Liver (tissue), 3 donors: ENCODE measurements at regions not wholly inside any gene's neighbourhood (a gene's known extent, or its start where the extent isn't known, plus 50 kb on each side); places are given as distances from the start of the nearest gene placed in this dataset.

Experiments
- FOXA1 ChIP-seq: IDR thresholded peaks from 2 replicates; pipeline ENCODE4 v1.6.1; 2016; ENCODE audit warnings: antibody characterized with exemption
- GABPA ChIP-seq, 2 donors: IDR thresholded peaks in 1 of 2; conservative IDR thresholded peaks in 1 of 2; 2 replicates each; pipeline ENCODE4 v1.6.1; 2016; ENCODE audit warnings: antibody characterized with exemption in 2 of 2, mild to moderate bottlenecking in 1 of 2, moderate library complexity in 1 of 2
- NR2F2 ChIP-seq: IDR thresholded peaks from 2 replicates; pipeline ENCODE4 v1.6.1; 2016; ENCODE audit warnings: antibody characterized with exemption
- RAD21 ChIP-seq, 2 donors: IDR thresholded peaks; 2 replicates each; pipeline ENCODE4 v1.6.1; 2016; ENCODE audit warnings: antibody characterized with exemption in 2 of 2, mild to moderate bottlenecking in 2 of 2
- SP1 ChIP-seq: IDR thresholded peaks from 2 replicates; pipeline ENCODE4 v1.6.1; 2018; ENCODE audit warnings: antibody characterized with exemption, mild to moderate bottlenecking
- TAF1 ChIP-seq: conservative IDR thresholded peaks from 2 replicates; pipeline ENCODE4 v1.6.1; 2016; ENCODE audit warnings: antibody characterized with exemption, mild to moderate bottlenecking
- YY1 ChIP-seq: IDR thresholded peaks from 2 replicates; pipeline ENCODE4 v1.6.1; 2016; ENCODE audit warnings: antibody characterized with exemption, mild to moderate bottlenecking
- TF ChIP-seq, protein P1 (sequence below): IDR thresholded peaks from 2 replicates; pipeline ENCODE4 v1.6.1; 2016; ENCODE audit warnings: antibody characterized with exemption, mild to moderate bottlenecking
- TF ChIP-seq, protein P2 (sequence below): fragments of 150-350 bp; IDR thresholded peaks from 2 replicates; pipeline ENCODE4 v1.5.1; 2017; ENCODE audit warnings: improper control_type of control experiment, low read depth, low read length; ENCODE audit not compliant: missing input control
- TF ChIP-seq, protein P3 (sequence below): IDR thresholded peaks from 2 replicates; pipeline ENCODE4 v1.6.1; 2016; ENCODE audit warnings: antibody characterized with exemption
- TF ChIP-seq, protein P4 (sequence below): IDR thresholded peaks from 2 replicates; pipeline ENCODE4 v1.6.1; 2016; ENCODE audit warnings: antibody characterized with exemption
- donor health status: healthy.
- donor health status: healthy.

DNA sequence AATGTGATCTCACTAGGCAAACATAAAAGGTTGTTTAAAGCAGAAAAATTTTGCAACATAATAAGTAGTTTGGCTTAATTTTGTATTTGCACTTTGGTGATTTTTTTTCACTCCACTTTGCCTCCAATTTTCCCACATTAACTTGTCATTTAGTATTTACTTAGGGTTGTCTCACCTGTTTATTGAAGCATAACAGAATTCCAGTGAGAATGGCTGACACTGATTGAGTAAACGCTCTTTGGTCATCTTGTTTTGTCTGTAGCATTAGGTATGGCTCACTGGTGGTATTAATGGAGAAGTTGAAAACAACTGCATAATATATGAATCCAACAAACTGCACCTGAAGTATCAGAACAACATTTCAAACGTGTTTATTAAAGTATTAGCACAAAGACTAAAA is 799.5 kb upstream of the ADGRL3 start:
- TF ChIP-seq, protein P1, sequence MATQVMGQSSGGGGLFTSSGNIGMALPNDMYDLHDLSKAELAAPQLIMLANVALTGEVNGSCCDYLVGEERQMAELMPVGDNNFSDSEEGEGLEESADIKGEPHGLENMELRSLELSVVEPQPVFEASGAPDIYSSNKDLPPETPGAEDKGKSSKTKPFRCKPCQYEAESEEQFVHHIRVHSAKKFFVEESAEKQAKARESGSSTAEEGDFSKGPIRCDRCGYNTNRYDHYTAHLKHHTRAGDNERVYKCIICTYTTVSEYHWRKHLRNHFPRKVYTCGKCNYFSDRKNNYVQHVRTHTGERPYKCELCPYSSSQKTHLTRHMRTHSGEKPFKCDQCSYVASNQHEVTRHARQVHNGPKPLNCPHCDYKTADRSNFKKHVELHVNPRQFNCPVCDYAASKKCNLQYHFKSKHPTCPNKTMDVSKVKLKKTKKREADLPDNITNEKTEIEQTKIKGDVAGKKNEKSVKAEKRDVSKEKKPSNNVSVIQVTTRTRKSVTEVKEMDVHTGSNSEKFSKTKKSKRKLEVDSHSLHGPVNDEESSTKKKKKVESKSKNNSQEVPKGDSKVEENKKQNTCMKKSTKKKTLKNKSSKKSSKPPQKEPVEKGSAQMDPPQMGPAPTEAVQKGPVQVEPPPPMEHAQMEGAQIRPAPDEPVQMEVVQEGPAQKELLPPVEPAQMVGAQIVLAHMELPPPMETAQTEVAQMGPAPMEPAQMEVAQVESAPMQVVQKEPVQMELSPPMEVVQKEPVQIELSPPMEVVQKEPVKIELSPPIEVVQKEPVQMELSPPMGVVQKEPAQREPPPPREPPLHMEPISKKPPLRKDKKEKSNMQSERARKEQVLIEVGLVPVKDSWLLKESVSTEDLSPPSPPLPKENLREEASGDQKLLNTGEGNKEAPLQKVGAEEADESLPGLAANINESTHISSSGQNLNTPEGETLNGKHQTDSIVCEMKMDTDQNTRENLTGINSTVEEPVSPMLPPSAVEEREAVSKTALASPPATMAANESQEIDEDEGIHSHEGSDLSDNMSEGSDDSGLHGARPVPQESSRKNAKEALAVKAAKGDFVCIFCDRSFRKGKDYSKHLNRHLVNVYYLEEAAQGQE = no peak
- TF ChIP-seq, protein P2, sequence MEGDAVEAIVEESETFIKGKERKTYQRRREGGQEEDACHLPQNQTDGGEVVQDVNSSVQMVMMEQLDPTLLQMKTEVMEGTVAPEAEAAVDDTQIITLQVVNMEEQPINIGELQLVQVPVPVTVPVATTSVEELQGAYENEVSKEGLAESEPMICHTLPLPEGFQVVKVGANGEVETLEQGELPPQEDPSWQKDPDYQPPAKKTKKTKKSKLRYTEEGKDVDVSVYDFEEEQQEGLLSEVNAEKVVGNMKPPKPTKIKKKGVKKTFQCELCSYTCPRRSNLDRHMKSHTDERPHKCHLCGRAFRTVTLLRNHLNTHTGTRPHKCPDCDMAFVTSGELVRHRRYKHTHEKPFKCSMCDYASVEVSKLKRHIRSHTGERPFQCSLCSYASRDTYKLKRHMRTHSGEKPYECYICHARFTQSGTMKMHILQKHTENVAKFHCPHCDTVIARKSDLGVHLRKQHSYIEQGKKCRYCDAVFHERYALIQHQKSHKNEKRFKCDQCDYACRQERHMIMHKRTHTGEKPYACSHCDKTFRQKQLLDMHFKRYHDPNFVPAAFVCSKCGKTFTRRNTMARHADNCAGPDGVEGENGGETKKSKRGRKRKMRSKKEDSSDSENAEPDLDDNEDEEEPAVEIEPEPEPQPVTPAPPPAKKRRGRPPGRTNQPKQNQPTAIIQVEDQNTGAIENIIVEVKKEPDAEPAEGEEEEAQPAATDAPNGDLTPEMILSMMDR = no peak
- TF ChIP-seq FOXA1 (no peak), RAD21 (IDR thresholded peaks at IDR 0.05) (no peak), GABPA (IDR thresholded peaks at IDR 0.05 in 1 of 2, conservative IDR thresholded peaks at IDR 0.05 in 1 of 2) (no peak), SP1 (no peak), NR2F2 (no peak), TAF1 (no peak), YY1 (no peak)
- TF ChIP-seq, protein P3, sequence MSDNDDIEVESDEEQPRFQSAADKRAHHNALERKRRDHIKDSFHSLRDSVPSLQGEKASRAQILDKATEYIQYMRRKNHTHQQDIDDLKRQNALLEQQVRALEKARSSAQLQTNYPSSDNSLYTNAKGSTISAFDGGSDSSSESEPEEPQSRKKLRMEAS = no peak
- TF ChIP-seq, protein P4, sequence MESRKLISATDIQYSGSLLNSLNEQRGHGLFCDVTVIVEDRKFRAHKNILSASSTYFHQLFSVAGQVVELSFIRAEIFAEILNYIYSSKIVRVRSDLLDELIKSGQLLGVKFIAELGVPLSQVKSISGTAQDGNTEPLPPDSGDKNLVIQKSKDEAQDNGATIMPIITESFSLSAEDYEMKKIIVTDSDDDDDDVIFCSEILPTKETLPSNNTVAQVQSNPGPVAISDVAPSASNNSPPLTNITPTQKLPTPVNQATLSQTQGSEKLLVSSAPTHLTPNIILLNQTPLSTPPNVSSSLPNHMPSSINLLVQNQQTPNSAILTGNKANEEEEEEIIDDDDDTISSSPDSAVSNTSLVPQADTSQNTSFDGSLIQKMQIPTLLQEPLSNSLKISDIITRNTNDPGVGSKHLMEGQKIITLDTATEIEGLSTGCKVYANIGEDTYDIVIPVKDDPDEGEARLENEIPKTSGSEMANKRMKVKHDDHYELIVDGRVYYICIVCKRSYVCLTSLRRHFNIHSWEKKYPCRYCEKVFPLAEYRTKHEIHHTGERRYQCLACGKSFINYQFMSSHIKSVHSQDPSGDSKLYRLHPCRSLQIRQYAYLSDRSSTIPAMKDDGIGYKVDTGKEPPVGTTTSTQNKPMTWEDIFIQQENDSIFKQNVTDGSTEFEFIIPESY = no peak
